Activated CD4-positive, alpha-beta T cell treated with anti-CD3 and anti-CD28 coated beads, Interleukin-2, amount 50 U/mL, for 4 hours (primary cell): ENCODE measurements at regions not wholly inside any gene's neighbourhood (a gene's known extent, or its start where the extent isn't known, plus 50 kb on each side); places are given as distances from the start of the nearest gene placed in this dataset.
"Not testable (repeated sequence)": the region's sequence is repeated elsewhere in the genome, so short reads cannot be mapped to it uniquely, and the experiment has no call there.

Source experiments
- DNase-seq, 2 experiments: peaks; one replicate each; pipeline ENCODE4 v3.0.0-alpha.2; 2020

- DNase-seq: no peak
These were observed 795.4 kb downstream of the IGSF11 start for GRCh38 chr3:118239253-118239652.

GRCh38 chr3:118244761-118245160, 789.9 kb downstream of the IGSF11 start:
- DNase-seq: no peak

DNA sequence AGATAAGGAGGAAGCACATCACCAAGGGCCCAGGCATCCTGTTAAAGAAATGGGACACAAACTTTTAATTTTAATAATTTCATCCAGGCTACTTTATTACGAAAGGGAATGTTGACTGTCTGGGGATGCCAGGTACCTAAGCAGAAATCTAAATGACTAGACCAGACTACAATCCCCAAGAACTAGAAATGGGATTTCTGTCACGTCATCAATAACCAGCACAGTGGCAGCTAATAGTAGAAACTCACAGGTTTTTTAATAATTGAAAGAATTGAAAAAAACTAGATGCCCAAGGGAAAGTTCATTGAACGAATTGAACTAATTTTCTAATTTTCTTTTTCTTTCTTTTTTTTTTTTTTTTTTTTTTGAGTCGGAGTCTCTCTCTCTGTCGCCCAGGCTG, 789.3 kb downstream of the IGSF11 start:
- DNase-seq: no peak

- DNase-seq: not testable (repeated sequence)
These were observed 775.8 kb downstream of the IGSF11 start for GRCh38 chr3:118258850-118259249.

- no peak for DNase-seq
These were observed 771.7 kb downstream of the IGSF11 start for GRCh38 chr3:118262800-118263402.

DNA sequence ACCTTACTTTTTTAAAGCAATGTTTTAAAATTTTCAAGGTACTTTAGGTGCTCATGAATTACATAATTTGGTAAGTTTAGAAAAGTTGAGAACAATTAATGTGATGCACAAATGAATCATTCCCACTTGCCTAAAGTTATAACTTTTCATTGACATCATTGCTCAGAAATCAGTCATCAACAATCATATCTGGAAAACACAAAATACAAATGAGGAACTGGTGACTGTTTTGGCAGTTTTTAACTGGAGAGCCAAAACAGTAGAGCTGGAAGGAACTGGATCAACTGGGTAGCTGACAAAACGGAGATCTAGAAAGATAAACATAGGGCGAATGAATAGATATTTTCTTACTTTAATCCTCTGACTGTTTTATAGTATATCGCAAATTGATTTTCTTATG, 767.1 kb downstream of the IGSF11 start:
- no peak for DNase-seq

- no peak for DNase-seq
These were observed 765.0 kb downstream of the IGSF11 start for GRCh38 chr3:118269537-118270125.

- DNase-seq: no peak
These were observed 761.7 kb downstream of the IGSF11 start for GRCh38 chr3:118272991-118273390.

GRCh38 chr3:118277814-118278213, 756.8 kb downstream of the IGSF11 start:
- DNase-seq: no peak

DNA sequence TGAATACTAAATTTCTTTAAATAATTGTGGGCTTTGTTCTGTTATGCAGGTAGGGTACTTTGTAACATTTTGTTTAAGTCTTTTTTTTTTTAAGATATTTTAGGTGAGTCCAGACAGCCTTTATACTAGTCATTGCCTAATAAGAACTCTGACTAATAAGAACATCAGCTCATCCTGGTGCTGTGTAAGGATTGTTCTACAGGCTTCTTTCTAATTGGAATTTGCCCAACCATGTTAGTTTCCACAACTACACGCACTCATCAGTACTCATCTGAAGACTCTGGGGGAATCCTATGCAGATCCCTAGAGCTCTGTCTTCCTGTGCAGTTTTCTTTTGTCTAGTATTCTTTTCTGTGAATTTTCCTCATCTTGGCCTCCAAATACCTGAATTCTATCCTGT, 741.8 kb downstream of the IGSF11 start:
- DNase-seq: no peak

DNA sequence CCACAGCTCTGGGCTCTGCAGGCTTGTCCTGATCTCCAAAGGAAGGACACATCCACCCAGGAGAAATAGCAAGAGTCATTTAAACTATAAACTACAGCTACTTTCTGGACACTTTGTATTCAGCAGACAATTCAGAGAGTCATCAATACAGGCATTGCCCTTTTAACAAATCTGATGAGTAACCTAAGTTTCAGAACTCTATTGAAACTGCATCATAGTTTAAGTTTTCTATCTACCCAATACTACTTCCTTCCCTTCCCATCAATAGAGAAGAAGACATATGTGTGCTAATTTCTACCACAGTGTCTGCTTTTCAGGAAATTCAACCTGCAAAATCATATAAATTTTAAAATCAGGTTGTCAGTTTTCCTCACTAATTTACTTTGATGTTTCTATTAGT, 736.5 kb downstream of the IGSF11 start:
- DNase-seq: no peak

DNA sequence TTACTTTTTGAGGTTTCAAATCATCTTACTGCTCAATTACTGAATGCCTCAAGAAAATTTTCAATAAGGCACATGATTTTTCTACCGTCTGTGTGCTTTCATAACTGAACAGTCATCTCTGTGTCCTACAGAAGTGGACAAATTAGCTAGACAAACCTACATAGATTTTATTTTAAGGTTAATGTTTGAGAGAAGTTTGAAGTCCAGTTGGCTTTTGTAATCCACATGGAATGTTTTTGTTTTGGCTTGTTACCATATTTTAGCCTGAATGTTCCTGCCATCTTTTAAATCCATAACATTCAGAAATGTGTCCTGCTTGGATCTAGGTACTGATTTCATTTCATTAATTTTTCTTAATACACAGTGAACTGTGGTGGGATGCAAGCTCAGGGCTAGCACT, 730.1 kb downstream of the IGSF11 start:
- no peak for DNase-seq

DNA sequence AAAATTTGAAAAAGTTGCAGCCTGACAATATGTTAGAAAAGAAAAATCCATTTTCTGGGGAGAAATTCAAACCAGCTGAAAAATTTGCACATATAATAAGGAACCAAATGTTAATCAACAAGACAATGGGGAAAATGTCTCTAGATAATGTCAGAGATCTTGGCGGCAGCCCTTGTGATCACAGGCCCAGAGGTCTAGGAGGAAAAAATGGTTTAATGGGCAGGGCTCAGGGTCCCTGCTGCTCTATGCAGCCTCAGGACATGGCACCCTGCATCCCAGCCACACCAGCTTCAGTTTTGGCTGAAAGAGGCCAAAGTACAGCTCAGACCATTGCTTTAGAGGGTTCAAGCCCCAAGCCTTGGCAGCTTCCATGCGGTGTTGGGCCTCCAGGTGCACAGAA, 701.9 kb downstream of the IGSF11 start:
- no peak for DNase-seq

GRCh38 chr3:118337649-118338048, 697.0 kb downstream of the IGSF11 start:
- DNase-seq: no peak

DNA sequence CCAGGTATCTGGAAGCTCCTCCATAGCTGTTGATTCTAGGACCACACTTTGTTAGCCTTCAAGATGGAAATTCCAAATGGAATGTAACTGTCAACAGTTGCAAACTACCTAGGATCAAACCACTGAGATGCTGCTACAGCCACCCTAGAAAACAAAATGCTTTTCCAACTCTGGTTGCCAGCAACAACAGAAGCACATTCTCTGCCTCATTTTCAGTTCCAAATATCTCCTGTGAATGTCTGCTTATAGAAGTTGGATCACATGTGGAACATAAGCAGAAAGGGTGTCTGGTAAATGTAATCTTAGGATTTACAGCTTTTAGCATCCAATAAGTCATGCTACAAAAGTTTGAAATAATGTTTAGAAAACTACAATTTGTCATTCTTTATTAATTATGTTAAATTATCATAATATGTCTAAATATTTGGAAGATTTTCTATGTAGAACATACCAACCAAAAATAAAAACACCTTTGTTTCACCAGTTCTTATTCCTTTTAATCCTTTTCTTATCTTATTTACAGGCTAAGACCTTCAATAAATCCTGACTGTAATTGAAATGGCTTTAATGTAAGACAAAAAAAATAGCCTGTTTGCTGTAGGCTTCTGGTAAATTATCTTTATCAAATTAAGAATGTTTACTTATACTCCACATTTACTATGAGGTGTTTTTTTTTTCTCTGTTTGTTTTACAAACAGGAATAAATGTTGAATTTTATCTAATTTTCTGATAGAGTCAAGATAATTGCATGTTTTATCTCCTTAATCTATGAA, 687.1 kb downstream of the IGSF11 start:
- DNase-seq: no peak

GRCh38 chr3:118348169-118348557, 686.5 kb downstream of the IGSF11 start:
- no peak for DNase-seq

DNA sequence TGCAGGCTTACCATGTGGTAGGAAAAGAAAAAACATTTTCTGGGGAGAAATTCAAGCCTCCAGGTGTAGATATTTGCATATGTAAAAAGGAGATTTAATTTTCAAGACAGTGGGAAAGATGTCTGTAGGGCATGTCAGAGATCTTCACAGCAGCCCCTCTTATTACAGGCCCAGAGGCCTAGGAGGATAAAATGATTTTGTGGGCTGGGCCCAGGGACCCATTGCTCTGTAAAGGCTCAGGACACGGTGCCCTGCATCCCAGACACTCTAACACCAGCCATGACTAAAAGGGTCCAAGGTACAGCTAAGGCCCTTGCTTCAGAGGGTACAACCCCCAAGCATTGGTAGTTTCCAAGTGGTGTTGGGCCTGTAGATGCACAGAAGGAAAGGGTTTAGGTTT, 680.1 kb downstream of the IGSF11 start:
- DNase-seq: no peak

DNA sequence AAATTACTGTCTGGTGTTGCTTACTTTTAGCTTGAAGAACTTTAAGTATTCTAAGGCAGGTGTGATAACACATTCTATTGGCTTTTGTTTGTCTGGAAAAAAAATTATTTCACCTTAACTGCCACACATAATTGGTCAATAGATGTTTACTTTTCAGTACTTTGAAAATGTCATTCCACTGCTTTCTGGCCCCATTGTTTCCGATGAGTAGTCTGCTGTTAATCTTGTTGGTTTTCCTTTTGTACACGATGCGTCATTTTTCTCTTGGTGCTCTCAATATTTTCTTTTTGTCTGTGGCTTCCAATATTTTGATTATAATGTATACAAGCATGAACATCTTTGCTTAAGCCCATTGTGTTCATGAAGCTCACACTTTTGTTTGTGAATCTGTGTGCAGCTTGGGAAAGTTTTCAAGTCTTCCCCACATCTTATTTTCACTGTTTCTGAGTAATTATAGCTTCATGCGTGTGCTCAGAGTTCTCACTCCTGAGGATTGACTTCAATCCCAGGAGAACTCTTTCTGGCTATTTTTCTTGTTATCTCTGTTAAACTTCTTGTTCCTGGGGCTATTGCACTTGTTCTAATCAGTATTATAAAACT, 664.7 kb downstream of the IGSF11 start:
- no peak for DNase-seq

GRCh38 chr3:118380576-118380975, 654.1 kb downstream of the IGSF11 start:
- no peak for DNase-seq

GRCh38 chr3:118396491-118396890, 638.2 kb downstream of the IGSF11 start:
- DNase-seq: no peak

DNA sequence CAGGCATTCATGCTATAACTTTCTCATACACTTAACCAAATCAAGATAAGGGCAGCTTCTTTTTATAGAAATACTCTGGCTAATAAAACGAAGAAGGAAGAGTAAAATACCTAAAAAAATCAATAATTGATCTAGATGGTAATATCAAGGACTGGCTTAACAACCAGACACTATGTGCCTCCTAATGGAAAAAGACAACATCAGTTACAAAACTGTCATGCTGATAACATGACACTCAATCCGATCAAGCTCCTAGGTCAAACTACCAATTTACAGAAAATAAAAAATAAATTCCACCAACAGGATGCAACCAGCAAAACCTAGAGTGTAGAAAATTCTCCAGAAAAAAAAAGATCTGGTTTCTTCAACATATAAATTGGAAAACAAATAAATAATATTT, 634.6 kb downstream of the IGSF11 start:
- DNase-seq: no peak

- DNase-seq: no peak
These were observed 633.8 kb downstream of the IGSF11 start for GRCh38 chr3:118400886-118401285.

GRCh38 chr3:118401887-118402286, 632.8 kb downstream of the IGSF11 start:
- no peak for DNase-seq

DNA sequence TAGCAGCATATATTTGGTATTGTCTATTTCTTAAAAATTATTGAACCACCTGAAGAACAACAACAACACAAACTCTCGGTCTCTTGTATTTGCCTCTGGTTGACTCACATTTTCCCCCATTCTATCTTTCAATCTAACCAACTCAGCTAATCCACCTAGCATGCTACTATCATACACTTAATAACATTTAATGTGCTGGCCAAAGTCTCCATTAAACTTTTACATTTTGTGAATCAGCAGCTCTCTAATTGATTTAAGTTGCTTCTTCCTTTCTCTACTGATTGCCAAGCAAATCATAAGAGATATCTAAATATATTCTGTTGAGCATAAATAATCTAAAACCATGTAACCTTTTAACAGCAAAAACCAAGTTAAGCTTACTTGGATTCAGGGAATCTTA, 631.7 kb downstream of the IGSF11 start:
- DNase-seq: no peak
